AG04450 (cell line): ENCODE measurements at regions not wholly inside any gene's neighbourhood (a gene's known extent, or its start where the extent isn't known, plus 50 kb on each side); places are given as distances from the start of the nearest gene placed in this dataset.

Experiments
- CTCF ChIA-PET: fragments of 300-600, 350-600 bp; formaldehyde crosslinking; extraction: SDS; loops from one replicate; lab custom pipeline; 2022; ENCODE audit warnings: antibody characterized with exemption, inconsistent platforms; lab: Charles Lee
- POLR2A ChIA-PET: fragments of 350-600 bp; formaldehyde crosslinking; extraction: SDS; loops from one replicate; lab custom pipeline; 2021; ENCODE audit warnings: antibody characterized with exemption, inconsistent platforms; lab: Yijun Ruan, JAX
- DNase-seq: peaks from one replicate; pipeline ENCODE4 v3.0.0-alpha.2; 2011; ENCODE audit warnings: low read depth, low spot score
- H3K27ac ChIP-seq: one replicate; pipeline ENCODE4 v1.5.1; 2012; ENCODE audit warnings: low read depth, low read length, control low read depth
- H3K27me3 ChIP-seq: one replicate; pipeline ENCODE4 v1.6.0; 2012; ENCODE audit warnings: low read length; ENCODE audit not compliant: control insufficient read depth, insufficient read depth
- H3K4me3 ChIP-seq: 2 replicates; pipeline ENCODE4 v1.5.1; 2011; ENCODE audit warnings: mild to moderate bottlenecking, low read depth, low read length, control low read depth
- H3K9me3 ChIP-seq: 2 replicates; pipeline ENCODE4 v1.5.1; 2012; ENCODE audit warnings: low read length; ENCODE audit not compliant: control insufficient read depth, insufficient read depth
- CTCF ChIP-seq: IDR thresholded peaks from 2 replicates; pipeline ENCODE4 v1.5.1; 2011; ENCODE audit warnings: low read depth, low read length, control low read depth, inconsistent platforms

DNA sequence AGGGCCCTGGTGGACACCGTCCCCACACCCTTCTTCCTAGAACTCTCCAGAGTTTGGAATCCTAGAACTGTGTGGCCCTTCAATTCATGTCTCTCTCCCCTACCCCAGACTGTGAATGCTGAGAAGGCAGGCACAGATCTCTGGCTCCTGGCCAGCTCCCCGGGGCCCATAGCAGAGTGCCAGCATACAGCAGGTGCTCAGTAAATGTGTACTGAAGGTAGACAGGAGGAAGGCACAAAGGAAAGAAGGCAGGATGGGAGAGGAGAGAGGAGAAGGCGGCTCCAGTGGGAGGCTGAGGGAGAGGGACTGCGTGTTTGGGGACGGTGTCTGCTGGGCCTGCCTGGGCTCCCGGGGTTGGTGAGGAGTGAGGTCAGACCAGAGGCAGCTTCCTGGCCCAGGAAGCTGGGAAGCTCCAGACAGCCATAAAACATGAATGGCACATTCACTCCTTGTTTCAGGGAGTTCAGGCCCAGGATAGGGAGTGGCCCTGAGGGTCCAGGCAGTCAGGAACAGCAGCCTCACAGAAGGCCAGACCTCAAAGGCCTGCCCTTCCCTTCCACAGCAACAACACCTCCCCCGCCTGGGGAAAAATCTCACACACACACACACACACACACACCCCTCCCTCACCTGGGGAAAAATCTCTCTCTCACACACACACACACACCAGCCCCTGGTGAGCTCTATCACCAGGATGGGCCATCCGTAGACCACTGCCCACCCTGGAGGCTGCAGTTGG lies 137.1 kb upstream of the PRR20G start:
- POLR2A ChIA-PET = no interaction called here
- Histone ChIP-seq H3K9me3 (no peaks in the 10 kb centered on the region), H3K4me3 (no peak overlapping the region), H3K27ac (no peak overlapping the region), H3K27me3 (peaks cover 34% of the 10 kb centered on the region)
- DNase-seq = no peak
- no peak for TF ChIP-seq CTCF
- CTCF ChIA-PET = no interaction called here

GRCh38 chr3:127423856-127424765 lies 136.3 kb upstream of the PRR20G start:
- no peaks in the 10 kb centered on the region for H3K9me3 ChIP-seq
- ChIA-PET POLR2A (no interaction called here), CTCF (no interaction called here)
- H3K27ac ChIP-seq = no peak overlapping the region
- no peak for DNase-seq
- no peak overlapping the region for H3K4me3 ChIP-seq
- H3K27me3 ChIP-seq = peaks cover 36% of the 10 kb centered on the region
- no peak for TF ChIP-seq CTCF

DNA sequence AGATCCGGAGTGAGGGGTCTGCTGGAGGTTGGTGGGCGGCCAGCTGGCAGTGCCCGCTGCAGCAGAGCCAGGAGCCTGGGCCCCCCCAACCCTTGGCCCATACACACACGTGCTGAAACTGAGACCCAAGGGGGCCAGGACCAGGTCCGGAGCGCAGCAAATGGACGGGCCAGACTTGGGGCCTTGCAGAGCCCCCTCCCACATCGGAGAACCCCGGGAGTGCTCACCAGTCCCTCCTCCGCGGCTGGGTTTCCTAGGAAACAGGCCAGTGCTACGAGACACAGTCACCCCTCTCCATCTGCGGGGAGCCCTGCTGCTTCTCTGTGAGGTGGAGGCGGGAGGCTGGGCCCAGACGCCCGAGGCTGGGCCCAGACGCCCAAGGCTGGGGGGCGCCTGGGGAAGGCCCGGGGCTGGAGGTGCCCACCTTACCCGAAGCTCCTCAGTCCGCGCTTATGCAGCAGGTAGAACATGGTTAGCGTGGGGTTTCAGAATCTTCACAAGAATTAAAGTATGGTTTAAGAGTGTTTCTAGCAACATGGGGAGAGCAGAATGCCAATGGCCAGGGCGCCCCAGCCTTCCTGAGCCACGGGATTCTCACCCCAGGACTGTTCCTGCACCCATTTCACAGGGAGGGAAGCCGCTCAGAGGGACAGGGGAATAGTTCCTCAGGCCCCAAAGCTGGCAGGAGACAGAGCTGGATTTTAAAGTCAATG lies 135.0 kb upstream of the PRR20G start:
- H3K9me3 ChIP-seq = no peaks in the 10 kb centered on the region
- H3K4me3 ChIP-seq = no peak overlapping the region
- H3K27ac ChIP-seq = no peak overlapping the region
- peaks cover 37% of the 10 kb centered on the region for H3K27me3 ChIP-seq
- ChIA-PET CTCF (no interaction called here), POLR2A (no interaction called here)
- no peak for DNase-seq
- no peak for TF ChIP-seq CTCF

DNA sequence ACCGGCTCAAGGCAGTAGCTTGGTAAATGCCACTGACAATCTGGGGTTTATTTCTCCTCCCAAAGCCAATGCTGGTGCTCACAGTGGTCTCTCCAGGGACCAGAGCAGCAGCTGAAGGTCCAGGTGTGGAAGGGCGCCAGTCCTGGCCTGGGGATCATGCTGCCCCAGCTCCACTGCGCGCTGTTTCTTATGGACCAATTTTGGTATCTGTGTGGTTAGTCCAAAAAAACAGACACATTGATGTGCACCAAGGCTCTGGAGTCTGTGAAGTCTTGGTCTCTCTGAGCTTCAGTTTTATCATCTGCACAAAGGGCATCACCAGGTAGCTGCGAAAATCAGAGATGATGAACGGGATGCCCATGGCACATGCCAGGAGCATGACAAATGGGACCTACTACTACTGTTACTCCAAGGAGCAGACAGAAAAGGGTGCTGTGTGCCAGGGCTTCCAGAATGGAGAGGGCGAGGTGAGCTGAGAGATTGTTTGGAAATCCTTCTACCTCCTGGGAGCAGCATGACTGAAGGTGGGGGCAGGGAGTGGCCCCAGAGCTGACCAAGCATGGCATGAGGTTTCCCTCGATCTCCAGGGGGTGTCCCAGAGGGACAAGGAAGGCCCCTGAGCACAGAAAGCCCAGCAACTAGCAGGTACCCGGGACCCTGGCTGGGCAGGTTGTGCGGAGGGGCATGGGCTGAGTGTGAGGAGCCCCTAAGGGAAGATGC lies 134.3 kb upstream of the PRR20G start:
- POLR2A ChIA-PET = no interaction called here
- no peak for DNase-seq

More for the DNA sequence above, 134.3 kb upstream of the PRR20G start:
- no peak overlapping the region for H3K4me3 ChIP-seq
- CTCF ChIA-PET = no interaction called here
- H3K27ac ChIP-seq = no peak overlapping the region
- H3K27me3 ChIP-seq = peaks cover 35% of the 10 kb centered on the region
- no peaks in the 10 kb centered on the region for H3K9me3 ChIP-seq
- TF ChIP-seq CTCF = no peak
